Epithelial cell of prostate (primary cell): ENCODE measurements at regions not wholly inside any gene's neighbourhood (a gene's known extent, or its start where the extent isn't known, plus 50 kb on each side); places are given as distances from the start of the nearest gene placed in this dataset.
"Not testable (repeated sequence)": the region's sequence is repeated elsewhere in the genome, so short reads cannot be mapped to it uniquely, and the experiment has no call there.

ENCODE experiments used
- DNase-seq: peaks from one replicate; pipeline ENCODE4 v3.0.0-alpha.2; 2011; ENCODE audit warnings: low read depth, low spot score
- H3K27ac ChIP-seq: fragments of 450-650 bp; 2 replicates; pipeline ENCODE4 v1.5.1; 2017; ENCODE audit warnings: mild to moderate bottlenecking

DNA sequence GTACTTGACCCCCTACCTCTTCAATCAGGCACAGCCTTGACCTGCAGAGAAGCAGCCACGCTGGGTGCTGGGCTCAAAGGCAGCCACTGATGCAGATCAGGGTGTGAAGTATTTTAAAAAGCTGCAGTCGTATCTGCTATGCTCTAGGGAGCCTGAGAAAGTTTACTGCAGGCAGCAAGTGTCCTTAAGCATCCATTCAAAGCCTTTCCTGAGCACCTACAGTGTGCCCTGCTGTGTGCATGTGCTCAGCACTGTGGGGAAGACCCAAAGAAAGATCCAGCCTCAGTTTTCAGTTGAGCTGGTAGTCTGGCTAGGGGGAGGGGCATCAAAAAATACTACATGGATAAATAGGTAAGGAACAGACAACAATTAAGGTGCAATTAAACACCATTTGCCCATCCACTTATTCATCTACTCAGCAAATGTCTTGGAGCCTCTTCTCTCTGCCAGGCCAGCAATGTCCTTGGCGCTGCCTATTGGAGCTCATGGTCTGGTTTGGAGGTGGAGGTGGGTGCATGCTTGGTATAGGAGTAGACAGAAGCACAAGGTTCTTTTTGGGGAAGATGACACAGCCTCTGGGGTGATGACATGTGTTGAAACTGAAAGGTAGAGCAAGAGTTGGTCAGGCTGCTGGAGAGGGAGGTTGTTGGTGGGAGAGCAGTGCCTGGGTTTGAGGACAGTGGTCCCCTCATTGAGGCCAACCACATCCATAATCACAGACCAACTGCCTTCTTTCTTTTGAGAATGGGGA is 85.9 kb upstream of the PRR23C start:
- no peak overlapping the region for H3K27ac ChIP-seq
- no peak for DNase-seq

DNA sequence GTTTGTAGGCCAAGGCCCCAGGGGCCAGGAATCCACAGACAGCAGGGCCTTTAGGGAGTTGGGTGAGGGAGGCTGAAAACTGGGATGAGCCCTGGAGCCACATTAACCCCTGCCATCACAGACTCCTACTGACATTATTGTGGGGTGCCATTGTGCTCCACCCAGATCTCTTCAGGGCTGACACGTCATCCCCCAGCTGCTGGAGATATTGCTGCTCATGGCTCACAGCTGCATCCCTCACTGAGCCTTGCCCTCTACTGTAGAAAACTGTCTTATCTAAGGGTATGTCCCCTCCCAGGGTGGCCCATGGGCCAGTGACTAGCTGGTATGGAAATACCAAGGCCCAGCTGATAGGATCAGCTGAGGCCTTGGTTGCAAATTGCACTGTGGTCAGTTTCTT is 87.3 kb upstream of the PRR23C start:
- no peak overlapping the region for H3K27ac ChIP-seq
- no peak for DNase-seq

DNA sequence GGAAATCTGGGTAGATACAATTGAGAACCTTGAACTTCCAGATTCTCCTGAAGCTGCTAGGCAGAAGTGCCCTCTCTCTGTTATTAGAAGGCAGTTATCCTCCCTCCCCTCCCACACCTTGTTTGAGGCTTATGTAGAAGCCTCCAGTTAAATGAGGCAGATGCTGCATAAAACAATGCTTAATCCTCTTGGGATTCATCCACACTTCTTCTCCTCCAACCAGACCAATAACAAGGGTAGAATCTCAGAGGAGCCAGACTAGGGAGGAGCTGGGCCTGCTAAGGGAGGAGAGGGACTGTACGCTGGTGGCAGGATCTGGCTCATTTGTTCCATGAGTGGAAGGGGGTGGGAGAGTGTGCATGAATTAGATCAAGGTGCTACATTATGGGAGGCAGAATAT is 88.3 kb upstream of the PRR23C start:
- no peak for DNase-seq
- H3K27ac ChIP-seq = no peak overlapping the region

DNA sequence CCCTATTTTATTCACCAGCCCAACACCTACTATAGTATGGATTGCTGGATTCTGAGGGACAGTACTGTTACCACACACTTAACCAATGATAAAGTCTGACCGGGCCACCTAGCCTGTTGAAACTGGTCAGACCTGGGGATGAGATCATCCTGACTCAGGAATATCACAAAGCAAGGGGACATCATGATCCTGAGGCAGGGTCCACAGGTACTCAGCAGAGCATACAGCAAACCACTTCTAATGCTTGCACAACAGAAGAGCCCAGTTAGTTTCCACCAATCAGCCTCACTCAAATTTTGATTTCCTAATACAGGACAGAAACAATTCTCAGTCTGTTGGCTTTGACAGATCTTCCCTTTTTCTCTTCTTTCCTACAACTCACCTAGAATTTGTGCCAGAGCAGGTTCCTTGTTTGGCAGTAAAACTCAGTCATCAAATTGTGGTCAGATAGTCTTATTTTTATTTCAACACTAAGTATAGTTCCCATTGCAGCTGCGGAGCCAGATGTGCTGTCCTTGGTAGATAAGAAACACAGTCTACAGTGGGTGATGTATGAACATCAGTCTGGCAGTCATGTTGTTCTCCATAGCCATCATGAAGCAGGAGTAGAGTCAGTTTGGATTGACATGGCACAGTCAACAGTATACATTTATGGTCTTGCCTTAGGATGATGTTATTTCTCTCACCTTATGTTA is 90.1 kb upstream of the PRR23C start:
- DNase-seq = no peak
- no peak overlapping the region for H3K27ac ChIP-seq

DNA sequence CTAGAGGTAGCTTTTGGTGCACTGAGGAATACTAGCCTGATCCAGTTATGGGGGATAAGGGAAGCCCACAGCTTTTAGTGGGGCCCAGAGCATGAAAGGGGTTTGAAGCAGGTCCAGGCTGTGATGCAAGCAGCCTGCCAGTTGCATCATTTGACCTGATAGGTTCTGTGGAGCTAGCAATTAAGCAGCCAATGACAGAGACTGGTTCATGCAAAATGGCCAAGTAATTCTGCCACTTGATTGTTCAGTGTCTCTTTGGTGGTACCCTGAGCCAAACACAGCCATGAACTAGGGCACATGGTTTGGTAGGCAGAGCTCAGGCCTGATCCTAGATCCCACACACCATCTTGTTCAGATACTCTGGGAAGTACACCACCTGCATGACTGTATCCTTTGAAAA is 91.0 kb upstream of the PRR23C start:
- H3K27ac ChIP-seq = no peak overlapping the region
- DNase-seq = no peak

DNA sequence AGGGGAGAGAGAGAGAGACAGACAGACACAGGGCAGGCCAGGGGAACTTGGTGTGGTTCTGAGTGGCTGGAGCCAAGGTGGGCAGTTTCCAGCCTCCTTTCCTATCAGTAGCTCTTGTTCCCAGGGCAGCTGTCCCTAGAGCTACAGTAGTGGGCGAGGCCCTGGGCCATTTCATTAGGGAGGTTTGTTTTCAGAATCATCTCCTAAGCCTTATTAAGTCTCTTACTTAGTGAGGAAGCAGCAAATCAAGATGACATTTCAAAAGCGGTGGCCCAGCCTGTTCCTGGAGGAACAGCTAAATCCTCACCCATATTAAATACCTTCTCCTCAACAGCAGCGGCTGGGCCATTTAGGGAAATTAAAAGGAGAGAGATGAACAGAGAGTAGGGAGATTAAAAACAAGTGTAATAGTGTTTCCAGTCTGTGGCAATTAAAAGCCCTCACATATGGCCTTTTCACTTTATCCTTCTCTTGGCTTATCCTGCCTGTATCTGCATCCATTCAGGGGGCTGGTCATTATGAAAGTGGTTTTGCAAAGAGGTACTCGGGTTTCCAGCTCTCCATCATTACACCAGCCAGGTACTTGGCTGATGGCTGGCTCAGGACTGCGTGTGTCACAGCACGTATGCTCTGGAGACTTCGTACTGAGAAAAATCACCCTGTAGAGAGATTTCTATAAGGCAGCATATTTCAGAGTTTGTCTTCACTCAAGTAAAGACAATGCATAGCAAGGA is 91.9 kb upstream of the PRR23C start:
- no peak overlapping the region for H3K27ac ChIP-seq
- DNase-seq = no peak

DNA sequence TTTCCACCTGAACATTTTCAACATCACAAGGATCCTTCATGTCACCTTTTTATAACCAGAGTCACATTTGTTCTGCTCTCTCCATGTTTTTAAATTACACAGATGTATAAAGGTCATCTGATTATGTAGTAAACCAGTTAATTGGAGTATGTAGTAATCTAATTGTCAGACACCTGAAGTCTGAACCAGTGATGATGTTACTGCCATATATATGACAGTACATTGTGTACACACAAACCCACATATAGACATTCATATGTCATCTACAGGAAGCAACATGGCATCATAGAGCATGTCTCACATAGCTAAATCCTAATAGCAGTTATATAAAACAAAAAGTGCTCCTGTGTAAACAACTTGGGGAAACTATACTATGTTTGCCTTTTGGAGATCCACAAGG is 95.9 kb upstream of the PRR23C start:
- no peak overlapping the region for H3K27ac ChIP-seq
- DNase-seq = no peak

DNA sequence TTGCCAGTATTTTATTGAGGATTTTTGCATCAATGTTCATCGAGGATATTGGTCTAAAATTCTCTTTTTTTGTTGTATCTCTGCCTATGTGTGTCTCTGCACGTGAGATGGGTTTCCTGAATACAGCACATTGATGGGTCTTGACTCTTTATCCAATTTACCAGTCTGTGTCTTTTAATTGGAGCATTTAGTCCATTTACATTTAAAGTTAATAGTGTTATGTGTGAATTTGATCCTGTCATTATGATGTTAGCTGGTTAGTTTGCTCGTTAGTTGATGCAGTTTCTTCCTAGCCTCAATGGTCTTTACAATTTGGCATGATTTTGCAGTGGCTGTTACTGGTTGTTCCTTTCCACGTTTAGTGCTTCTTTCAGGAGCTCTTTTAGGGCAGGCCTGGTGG is 101.3 kb upstream of the PRR23C start:
- not testable (repeated sequence) for DNase-seq, H3K27ac ChIP-seq

DNA sequence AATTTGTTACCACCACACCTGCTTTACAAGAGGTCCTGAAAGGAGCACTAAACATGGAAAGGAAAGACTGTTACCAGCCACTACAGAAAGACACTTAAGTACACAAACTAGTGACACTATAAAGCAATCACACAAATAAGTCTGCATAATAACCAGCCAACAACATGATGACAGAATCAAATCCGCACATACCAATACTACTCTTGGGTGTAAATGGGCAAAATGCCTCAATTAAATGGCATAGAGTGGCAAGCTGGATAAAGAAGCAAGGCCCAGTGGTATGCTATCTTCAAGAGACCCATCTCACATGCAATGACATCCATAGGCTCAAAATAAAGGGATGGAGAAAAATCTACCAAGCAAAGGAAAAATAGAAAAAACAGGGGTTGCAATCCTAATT is 106.8 kb upstream of the PRR23C start:
- H3K27ac ChIP-seq = no peak overlapping the region
- DNase-seq = no peak

DNA sequence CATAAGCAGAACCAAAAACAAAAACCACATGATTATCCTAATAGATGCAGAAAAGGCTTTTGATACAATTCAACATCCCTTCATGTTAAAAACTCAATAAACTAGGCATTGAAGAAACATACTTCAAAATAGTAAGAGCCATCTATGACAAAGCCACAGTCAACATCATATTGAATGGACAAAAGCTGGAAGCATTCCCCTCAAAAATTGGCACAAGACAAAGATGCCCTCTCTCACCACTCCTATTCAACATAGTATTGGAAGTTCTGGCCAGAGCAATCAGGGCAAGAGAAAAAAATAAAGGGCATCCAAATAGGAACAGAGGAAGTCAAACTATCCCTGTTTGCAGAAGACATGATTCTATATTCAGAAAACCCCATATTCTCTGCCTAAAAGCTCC is 108.7 kb upstream of the PRR23C start:
- DNase-seq, H3K27ac ChIP-seq: not testable (repeated sequence)

DNA sequence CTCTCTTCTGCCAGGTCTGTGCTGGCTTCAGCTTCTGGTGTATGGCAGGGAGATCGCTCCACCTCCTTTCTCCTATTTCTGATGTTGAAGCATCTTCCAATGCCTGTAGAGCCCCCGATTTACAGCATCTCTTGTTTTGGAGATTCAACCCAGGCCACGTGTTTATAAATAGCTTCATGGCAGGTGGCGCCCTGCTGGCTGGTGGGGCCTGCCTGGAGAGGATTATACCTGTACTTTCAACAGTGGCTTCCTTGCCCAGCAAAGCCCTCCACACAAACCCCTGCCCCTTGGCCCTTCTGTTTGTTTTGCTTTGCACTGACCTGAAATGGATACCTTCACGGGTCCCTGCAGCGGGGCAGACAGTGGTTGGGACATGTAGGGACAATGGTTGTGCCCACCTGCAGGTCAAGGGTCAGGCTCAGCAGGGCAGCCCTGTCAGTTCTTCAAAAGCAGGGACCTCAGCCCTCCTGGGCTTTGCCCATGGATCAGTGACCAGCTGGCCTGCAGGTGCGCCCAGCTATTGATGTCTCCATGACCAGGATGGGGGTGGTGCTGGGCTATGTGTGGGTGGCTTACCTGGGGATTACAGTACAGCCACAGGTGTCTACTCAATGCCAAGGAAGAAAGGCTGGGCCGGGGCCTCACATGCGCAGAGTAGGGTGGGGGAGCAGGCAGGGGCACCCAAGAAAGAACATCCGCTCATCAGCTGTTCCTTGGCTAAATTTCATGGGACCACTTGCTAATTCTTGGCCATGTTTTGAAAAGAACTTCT is 112.7 kb upstream of the PRR23C start:
- no peak overlapping the region for H3K27ac ChIP-seq
- no peak for DNase-seq

DNA sequence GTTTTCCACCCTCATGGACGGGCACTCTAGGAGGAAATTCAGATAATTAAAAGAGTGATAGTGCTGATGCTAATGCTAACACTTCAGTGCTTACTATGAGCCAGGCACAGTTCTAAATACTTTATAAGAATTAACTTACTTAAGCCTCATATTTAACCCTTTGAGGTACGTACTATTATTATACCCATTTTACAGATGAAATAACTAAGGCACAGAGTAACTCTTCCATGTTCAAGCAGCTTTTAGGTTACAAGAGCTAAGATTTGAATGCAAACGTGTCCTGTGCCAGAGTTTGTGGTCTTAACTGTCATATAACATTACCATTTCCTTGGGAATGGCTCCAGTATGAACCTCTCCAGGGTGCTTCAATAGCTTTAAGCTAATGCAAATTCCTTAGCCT is 114.7 kb upstream of the PRR23C start:
- no peak overlapping the region for H3K27ac ChIP-seq
- no peak for DNase-seq

DNA sequence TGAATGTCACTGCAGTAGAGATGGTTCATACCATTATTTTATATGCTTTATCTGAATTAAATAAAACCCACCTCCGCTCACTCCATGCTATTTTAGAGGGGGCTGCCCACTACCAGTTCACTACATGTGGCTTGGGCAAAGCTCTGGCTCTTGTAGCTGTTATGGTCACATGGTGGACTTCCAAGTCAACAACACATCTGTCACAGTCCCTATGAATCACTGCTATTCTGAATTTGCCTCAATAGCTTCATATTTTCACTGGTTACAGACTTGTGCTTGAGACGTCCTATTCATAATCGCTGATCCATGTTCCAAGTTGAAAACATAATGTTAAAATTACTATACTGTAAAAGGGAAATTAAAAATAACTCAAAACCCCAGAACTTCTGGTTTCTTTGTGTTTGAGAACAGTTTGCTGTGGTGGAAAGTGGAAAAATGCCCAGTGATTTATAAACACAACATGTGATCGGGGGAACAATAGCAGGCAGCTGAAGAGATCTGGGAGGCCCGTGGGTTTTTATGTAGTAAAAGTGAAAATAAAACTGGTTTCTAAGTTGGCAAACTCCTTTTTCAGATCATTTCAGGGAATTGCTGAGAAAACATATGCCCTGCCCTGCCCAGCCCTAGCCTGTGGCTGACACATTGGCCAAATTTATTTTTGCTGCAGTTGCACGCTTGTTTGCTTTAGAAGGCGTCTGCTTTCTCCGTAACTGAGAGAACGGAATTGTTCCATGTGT is 128.8 kb upstream of the PRR23C start:
- no peak for DNase-seq
- H3K27ac ChIP-seq = no peak overlapping the region

DNA sequence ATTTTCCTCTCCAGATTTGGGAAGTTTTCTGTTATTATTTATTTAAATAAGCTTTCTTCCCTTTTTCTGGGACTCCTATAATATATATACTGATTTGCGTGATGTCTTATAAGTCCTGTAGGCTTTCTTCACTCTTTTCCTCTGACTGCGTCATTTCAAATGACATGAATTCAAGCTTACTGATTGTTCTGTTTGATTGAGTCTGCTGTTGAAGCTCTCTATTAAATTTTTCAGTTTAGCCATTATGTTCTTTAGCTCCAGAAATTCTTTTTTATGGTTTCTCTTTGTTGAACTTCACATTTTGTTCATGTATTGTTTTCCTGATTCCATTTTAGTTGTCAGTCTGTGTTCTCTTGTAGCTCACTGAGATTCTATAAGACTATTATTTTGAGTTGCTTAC is 135.8 kb upstream of the PRR23C start:
- DNase-seq = no peak
- H3K27ac ChIP-seq = no peak overlapping the region

DNA sequence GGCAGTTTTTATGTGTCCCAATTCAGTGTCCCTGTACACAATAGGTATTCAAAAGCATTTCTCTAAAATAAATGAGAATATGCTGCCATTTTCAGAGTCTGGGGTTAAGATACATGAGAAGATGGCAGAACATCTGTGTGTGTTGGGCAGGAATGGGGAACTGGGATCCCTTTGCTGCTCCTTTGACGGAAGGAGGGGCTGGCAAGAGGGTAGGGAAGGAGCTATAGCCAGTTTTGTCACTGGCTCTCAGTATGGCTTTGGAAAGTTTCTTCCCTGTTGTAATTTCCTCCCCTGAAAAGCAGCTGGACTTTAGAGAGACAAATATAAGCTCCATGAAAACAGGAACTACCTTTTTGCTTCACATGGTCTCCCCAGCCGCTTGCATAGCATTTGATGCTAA is 137.5 kb upstream of the PRR23C start:
- no peak for DNase-seq
- H3K27ac ChIP-seq = no peak overlapping the region

DNA sequence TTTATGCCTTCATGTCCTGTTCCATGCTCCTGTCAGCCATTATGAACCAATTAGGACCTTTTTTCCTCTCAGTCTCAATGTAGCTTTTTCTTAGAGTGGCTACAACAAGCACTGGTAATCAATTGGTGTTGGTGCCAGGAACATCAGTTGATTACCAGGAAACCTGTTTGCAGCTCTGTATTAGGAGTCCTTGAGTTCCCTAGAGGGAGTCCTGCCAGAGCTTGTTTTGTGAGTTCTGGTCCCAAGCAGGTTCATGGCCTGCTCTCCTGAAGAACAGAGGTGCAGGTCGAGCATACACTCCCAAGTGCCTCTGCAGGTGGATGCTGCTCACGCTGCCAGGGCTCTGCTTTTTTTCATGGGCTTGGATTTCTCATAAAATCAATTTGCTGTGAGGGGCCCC is 137.9 kb upstream of the PRR23C start:
- H3K27ac ChIP-seq = no peak overlapping the region
- no peak for DNase-seq

DNA sequence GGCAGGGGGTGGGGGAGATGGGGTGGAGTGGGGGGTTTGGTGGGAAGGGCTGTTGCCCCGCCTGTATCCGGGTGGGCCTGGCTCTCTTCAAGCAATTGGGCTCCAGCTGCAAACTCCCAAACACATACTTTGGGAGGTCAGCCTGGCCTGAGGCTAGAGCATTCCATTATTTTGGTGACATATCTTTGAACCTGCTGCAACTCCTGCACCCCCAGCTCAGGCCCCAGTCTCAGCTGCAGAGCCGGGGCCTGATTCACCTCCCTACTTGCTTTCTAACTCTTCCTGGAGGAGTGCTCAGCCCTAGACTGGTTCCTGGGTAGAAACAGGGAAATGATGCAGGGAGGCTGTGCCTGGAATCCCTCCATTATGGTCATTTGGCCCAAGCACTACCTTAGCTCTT is 140.8 kb upstream of the PRR23C start:
- no peak for DNase-seq
- no peak overlapping the region for H3K27ac ChIP-seq

DNA sequence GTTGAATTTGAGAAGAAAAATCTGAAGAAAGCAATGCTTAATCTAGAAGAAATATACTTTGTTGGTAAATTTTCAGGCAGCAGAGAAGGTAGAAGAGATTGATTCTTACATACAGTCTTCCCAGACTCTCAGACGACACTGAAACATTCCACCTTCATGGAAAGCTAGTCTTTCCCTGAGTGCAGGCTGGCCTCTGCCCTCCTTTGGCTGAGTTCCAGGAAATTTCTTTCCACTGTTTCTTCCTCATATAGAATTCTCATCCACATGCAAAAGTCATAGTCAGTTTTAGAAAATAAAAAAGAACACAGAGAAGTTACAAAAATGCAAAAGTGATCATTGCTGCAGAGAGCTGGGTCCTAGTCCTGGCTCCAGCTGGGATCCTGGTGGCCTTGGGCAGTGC is 142.5 kb upstream of the PRR23C start:
- H3K27ac ChIP-seq = no peak overlapping the region
- no peak for DNase-seq

DNA sequence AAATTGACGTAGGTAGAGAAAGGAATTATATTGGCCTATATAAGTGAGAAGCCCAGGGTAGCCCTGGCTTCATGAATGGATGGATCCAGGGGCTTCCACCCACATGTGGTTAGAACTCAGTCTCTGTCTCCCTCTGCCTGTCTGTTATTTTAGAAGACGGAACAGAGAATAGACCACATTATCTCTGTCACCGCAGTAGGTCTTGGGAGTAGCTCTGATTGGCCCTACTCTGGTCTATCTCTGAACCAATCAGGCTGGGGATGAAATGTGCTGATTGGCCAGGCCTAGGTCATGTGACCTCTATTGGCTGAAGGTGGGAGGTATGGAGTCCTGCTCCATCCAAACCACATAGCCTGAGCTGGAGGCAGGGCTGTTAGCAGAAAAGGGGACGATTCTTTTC is 143.0 kb upstream of the PRR23C start:
- DNase-seq = no peak
- no peak overlapping the region for H3K27ac ChIP-seq

DNA sequence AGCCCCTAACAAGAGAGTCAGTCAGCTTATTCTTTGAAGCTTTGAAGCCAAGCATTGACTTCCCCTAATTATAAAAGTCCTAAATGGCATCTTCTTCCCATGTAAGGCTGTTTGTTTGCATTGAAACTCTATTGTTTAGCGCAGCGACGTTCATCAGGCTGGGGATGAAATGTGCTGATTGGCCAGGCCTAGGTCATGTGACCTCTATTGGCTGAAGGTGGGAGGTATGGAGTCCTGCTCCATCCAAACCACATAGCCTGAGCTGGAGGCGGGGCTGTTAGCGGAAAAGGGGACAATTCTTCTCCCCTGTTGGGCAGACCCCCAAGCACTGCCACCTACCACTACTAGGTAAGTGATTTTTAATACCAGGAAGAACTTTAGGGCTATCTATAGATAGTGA is 145.3 kb upstream of the PRR23C start:
- DNase-seq = no peak
- no peak overlapping the region for H3K27ac ChIP-seq
